Glomerular endothelial cell (primary cell): ENCODE measurements at regions not wholly inside any gene's neighbourhood (a gene's known extent, or its start where the extent isn't known, plus 50 kb on each side); places are given as distances from the start of the nearest gene placed in this dataset.
A peak's percentile ranks its signal among the peaks of the same experiment; 100 is the strongest.
"Not testable (repeated sequence)": the region's sequence is repeated elsewhere in the genome, so short reads cannot be mapped to it uniquely, and the experiment has no call there.

Experiments
- DNase-seq: peaks from one replicate; pipeline ENCODE4 v3.0.0-alpha.2; 2011; ENCODE audit warnings: low read depth, low spot score; ENCODE audit errors: extremely low read depth

- DNase-seq, result no peak
These were observed 684.8 kb downstream of the QKI start for GRCh38 chr6:164099269-164099865.

GRCh38 chr6:164098857-164099267, 684.3 kb downstream of the QKI start:
- no peak for DNase-seq

- DNase-seq, result peak; percentile 93
These were observed 683.3 kb downstream of the QKI start for GRCh38 chr6:164097551-164098398.

GRCh38 chr6:164097056-164097455, 682.5 kb downstream of the QKI start:
- no peak for DNase-seq

- DNase-seq, result no peak
These were observed 680.5 kb downstream of the QKI start for GRCh38 chr6:164095056-164095455.

GRCh38 chr6:164087870-164088269, 673.4 kb downstream of the QKI start:
- DNase-seq, result no peak

GRCh38 chr6:164087211-164087610, 672.7 kb downstream of the QKI start:
- DNase-seq, result no peak

- DNase-seq, result no peak
These were observed 671.8 kb downstream of the QKI start for GRCh38 chr6:164086076-164086887.

GRCh38 chr6:164085091-164086075, 670.9 kb downstream of the QKI start:
- DNase-seq, result no peak

GRCh38 chr6:164079275-164079600, 664.7 kb downstream of the QKI start:
- DNase-seq, result no peak

- DNase-seq, result no peak
These were observed 664.2 kb downstream of the QKI start for GRCh38 chr6:164078532-164079274.

- not testable (repeated sequence) for DNase-seq
These were observed 662.5 kb downstream of the QKI start for GRCh38 chr6:164076818-164077532.

- no peak for DNase-seq
These were observed 661.6 kb downstream of the QKI start for GRCh38 chr6:164075981-164076615.

- DNase-seq, result no peak
These were observed 657.7 kb downstream of the QKI start for GRCh38 chr6:164072240-164072666.

- DNase-seq, result peak; percentile 70
These were observed 655.0 kb downstream of the QKI start for GRCh38 chr6:164069350-164069990.

GRCh38 chr6:164068527-164068926, 654.0 kb downstream of the QKI start:
- no peak for DNase-seq

GRCh38 chr6:164066766-164067165, 652.2 kb downstream of the QKI start:
- DNase-seq, result no peak

GRCh38 chr6:164066335-164066734, 651.8 kb downstream of the QKI start:
- no peak for DNase-seq
